Cerebellar nuclear complex (tissue), 1 donor: ENCODE measurements at regions not wholly inside any gene's neighbourhood (a gene's known extent, or its start where the extent isn't known, plus 50 kb on each side); places are given as distances from the start of the nearest gene placed in this dataset.

Experiments
- DNase-seq, 2 experiments: peaks; one replicate each; lab custom pipeline; 2025; lab: John Stamatoyannopoulos, UW

- DNase-seq, result no peak
These were observed 115.1 kb upstream of the DAP start for GRCh38 chr5:10876006-10876744.

GRCh38 chr5:10875201-10875768 lies 114.3 kb upstream of the DAP start:
- no peak for DNase-seq

GRCh38 chr5:10874541-10874940 lies 113.5 kb upstream of the DAP start:
- DNase-seq, result no peak

- no peak for DNase-seq
These were observed 109.8 kb upstream of the DAP start for GRCh38 chr5:10870791-10871190.

GRCh38 chr5:10868956-10869355 lies 107.9 kb upstream of the DAP start:
- DNase-seq, result no peak

GRCh38 chr5:10867389-10868303 lies 106.6 kb upstream of the DAP start:
- DNase-seq, result no peak

- DNase-seq, result no peak
These were observed 105.9 kb upstream of the DAP start for GRCh38 chr5:10866913-10867312.

- DNase-seq, result no peak
These were observed 102.8 kb upstream of the DAP start for GRCh38 chr5:10863763-10864383.

- DNase-seq, result no peak
These were observed 101.1 kb upstream of the DAP start for GRCh38 chr5:10862085-10862484.

- DNase-seq, result no peak
These were observed 100.4 kb upstream of the DAP start for GRCh38 chr5:10861423-10861790.

GRCh38 chr5:10860645-10861422 lies 99.8 kb upstream of the DAP start:
- DNase-seq, result no peak

- no peak for DNase-seq
These were observed 99.1 kb upstream of the DAP start for GRCh38 chr5:10860196-10860543.

GRCh38 chr5:10859393-10860195 lies 98.6 kb upstream of the DAP start:
- DNase-seq, result no peak

GRCh38 chr5:10858945-10859344 lies 97.9 kb upstream of the DAP start:
- no peak for DNase-seq

- no peak for DNase-seq
These were observed 97.3 kb upstream of the DAP start for GRCh38 chr5:10858307-10858706.

- DNase-seq, result no peak
These were observed 96.3 kb upstream of the DAP start for GRCh38 chr5:10857338-10857733.

GRCh38 chr5:10856683-10857337 lies 95.8 kb upstream of the DAP start:
- no peak for DNase-seq

GRCh38 chr5:10856071-10856470 lies 95.0 kb upstream of the DAP start:
- no peak for DNase-seq

GRCh38 chr5:10854506-10855277 lies 93.7 kb upstream of the DAP start:
- DNase-seq, result no peak

GRCh38 chr5:10853154-10853553 lies 92.1 kb upstream of the DAP start:
- DNase-seq, result no peak
